Eye (tissue), 1 donor: ENCODE measurements at regions not wholly inside any gene's neighbourhood (a gene's known extent, or its start where the extent isn't known, plus 50 kb on each side); places are given as distances from the start of the nearest gene placed in this dataset.
"Not testable (repeated sequence)": the region's sequence is repeated elsewhere in the genome, so short reads cannot be mapped to it uniquely, and the experiment has no call there.

Source experiments
- DNase-seq: peaks from one replicate; pipeline ENCODE4 v3.0.0-alpha.2; 2015

DNA sequence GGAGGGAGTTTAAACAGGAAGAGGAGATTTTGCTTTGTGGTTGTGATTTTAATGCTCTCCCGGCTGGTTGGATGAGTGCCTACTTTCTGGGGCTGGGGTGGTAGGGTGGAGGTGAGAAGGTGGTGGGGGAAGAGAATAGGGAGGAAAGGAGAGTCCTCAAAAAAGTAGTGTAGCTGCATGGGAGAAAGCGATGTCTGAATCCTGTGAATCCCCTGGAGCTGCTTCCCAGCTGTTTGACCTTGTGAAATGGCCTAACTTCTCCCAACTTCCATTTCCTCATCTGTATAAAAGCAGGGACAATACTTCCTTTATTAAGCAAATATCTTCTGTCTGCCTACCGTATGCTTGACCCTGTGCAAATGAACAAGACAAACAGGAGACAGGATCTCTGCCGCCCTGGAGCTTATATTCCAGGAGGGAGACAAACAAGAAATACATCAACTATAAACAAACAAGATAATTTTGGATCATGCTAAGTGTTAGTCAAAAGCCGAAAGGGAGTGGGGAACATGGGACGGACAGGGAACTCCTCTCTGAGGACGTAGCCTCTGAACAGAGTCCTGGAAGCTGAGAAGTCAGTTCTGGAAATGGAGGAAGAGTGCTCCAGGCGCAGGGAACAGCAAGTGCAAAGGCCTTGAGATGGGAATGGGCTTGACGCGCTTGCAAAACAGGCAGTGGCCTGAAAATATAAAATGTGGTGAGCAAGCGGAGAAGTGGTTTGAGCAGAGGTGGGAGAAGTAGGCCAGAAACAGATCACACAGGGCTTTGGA lies 103.5 kb downstream of the SPRY4 start:
- DNase-seq: no peak

DNA sequence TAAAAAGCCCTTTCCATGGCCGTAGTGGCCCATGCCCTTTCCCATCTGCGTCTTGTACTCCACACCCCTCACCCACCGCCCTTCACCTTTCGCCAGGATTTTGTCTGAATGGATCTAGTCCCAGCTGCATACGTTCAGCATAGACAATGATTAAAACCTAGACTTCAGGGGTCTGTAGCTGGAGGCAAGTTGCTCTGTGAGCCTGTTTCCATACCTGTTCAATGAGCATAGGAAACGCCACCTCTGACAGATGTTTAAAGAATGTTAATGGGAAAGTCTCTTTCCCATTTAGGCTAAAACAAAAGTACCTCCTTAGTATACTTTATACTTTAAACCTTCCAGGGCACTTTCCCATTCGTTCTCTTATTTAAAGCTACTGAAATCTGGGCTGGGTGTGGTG lies 105.7 kb downstream of the SPRY4 start:
- DNase-seq: no peak

DNA sequence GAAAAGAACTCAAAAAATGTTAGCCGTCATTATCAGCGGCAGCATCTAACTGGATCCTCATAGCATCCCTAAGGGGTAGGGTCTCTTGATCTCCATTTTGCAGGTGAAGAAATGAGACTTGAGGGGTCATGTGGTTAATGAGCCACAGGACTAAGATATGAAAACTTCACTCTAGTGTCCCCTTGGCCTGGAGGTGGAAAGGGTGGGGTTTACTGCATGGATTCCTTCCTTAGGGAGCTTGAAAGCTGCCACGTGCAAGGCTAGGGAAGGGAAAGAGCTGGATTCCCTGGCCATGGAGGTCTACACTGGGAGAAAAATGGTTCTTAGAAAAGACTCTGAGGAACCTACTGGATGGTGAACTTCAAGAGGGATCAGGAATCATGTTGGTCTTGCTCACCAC lies 107.9 kb downstream of the SPRY4 start:
- no peak for DNase-seq

DNA sequence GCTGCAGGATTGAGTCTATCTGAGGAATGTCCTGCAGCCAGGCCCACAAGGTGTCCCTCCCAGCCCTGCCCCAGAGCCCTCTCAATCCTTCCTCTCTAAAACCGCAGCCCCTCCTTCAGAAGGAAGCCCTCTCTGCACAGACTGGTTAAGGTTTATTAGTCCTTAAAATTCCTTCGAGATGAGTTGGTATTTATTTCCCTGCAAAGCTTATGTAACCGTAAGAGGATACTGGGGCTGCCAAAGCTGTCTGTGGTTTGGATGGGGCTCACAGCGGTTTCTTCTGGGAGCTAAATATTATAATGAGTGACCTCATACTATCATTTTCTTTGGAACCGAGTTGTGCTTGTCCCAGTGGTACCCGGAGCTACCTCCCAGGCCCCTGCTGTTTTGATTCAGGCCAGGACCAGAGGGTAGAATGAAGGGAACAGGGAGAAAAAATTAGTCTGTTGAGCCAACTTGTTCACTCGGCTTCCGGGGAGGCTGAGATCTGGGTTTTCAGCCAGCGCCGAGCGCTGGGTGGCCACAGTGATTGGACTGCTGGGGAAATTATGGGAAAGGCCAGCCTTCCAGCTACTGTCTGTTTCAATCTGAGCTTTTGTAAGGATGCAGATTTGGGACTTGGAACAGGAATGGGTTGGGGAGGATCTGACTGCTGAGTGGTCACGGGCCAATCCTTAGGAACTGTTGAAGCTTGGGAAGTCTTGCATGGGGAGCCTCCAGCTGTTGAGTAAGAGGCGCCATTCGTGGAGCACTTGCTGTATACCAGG lies 107.5 kb downstream of the NDFIP1 start:
- peak; percentile 76 for DNase-seq

DNA sequence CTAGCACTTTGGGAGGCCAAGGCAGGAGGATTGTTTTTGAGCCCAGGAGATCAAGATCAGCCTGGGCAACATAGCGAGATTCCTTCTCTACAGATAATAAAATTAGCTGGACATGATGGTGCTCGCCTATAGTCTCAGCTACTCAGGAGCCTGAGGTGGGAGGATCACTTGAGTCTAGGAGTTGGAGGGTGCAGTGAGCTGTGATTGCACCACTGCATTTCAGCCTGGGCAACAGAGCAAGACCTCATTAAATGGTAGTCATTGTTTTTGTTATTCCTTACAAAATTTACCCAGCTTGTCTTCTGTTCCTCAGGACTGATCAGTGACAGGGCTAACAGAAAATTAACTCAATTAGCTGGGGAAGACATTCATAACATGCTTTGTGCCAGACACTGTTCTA lies 104.5 kb downstream of the NDFIP1 start:
- DNase-seq: no peak

DNA sequence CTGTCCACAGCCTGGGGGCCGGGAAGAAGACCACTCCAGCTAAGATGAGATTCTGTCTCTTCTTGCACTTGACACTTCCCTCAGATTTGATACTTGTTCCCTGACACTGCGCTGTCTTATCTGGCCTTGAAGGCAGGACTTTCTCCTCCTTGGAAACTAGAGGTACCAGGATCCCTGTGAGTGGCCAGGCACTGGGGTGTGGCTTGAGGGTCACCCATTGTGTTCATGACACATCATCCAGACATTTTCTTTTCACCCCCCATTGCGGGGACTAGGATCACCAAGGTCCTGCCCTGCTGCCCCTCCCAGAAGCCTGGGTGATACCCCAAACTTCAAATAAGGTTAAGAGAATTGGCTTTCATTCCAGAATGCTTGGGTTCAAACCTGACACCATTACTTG lies 103.3 kb downstream of the NDFIP1 start:
- no peak for DNase-seq

DNA sequence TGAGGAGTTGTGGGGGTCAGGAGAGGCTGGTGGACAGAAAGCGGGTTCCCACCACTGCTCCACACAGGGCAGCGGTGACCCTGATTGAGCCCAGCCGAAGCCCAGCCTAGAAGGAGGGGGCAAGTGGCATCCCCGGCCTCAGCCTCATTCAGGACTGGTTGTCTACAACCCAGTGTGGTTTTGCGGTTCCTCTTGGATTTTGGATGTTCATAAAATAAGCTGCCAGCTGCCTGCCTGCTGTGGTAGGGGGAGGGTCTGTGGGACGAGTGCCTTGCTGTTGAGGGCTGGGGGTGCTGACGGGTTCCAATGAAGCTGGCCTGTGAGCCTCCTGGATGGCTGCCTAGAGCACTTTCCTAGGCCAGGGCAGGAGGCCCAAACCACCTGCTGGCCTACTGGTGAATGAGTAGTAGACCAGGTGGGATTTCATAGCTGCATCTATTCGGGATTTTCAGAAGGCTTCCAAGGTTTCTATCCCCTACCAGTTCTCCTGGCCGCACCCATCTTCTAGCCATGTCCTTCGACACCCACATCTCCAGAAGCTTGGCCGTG lies 102.4 kb downstream of the NDFIP1 start:
- DNase-seq: no peak

DNA sequence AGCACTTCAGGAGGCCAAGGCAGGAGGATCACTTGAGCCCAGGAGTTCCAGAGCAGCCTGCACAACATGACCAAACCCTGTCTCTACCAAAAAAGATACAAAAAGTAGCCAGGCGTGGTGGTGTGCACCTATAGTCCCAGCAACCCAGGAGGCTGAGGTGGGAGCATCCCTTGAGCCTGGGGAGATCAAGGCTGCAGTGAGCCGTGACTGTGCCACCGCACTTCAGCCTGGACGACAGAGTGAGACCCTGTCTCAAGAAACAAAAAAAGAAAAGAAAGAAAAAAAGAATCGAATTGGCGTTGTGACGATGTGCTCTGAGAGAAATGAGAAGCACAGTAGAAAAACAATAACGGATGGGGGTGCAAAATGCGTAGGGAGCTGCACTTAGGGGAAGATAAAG lies 101.4 kb downstream of the NDFIP1 start:
- DNase-seq: no peak

DNA sequence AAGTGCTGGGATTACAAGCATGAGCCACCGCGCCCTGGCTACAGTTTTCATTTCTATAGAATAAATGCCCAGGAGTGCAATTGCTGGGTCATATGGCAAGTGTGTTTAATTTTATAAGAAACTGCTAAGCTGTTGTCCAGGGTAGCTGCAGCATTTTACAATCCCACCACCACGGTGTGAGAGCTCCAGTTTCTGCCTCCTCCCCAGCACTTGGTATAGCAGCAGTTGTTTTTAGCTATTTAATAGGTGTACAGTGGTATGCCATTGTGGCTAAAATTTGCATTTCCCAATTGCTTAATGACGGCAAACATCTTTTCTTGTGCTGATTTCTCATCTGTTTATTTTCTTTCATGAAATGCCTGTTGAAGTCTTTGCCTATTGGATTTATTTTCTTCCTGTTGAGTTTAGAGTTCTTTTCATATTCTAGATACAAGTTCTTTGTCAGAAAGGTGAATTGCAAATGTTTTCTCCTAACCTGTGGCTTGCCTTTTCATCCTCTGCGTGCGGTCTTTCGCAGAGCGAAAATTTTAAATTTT lies 100.3 kb downstream of the NDFIP1 start:
- DNase-seq: no peak

DNA sequence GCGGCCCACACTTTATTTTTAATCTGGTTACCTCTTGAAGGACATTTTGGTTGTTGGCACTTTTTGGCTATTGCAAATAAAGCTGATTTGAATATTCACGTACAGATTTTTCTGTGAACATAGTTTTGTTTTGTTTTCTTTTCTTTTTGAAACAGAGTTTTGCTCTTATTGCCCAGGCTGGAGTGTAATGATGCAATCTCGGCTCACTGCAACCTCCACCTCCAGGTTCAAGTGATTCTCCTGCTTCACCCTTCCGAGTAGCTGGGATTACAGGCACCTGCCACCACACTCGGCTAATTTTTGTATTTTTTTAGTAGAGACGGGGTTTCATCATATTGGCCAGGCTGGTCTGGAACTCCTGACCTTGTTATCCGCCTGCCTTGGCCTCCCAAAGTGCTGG lies 99.7 kb downstream of the NDFIP1 start:
- DNase-seq: not testable (repeated sequence)

DNA sequence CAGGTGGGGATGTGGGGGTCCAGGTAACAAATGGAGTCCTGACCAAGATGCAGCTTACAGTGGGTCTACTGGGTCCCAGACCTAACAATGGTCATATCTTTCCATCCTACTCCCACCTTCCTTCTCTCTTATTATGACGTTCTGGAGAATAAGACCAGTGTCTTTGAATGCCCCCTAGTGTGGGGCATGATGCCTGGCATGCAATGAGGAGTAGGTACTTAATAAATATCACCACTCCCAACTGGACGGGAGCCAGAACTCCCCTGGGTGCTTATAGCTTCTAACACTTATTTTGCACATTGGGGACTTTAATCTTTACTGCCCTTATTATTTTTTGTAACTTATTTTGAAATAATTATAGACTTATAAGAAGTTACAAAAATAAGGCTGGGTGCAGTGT lies 98.2 kb downstream of the NDFIP1 start:
- no peak for DNase-seq

DNA sequence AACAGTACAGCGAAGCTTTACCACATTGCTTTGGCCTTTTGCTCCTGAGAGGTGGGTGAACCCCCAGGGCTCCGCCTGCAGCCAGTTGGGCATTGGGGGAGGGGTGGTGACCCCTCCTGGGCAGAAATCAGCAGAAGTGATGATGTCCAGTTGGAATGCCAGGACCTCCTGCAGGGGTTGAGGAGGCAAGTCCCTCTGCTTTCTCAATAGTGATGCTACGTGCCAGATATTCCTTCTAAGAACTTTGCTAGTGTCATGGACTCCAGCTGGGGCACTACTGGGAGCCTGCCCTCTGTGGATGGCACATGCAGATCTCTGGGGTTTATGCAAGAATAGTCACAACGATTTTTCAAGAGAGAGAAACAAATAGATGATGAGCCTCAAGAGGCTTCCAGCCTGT lies 95.6 kb downstream of the NDFIP1 start:
- DNase-seq: no peak
